ENCODE measurements at regions not wholly inside any gene's neighbourhood (a gene's known extent, or its start where the extent isn't known, plus 50 kb on each side); places are given as distances from the start of the nearest gene placed in this dataset.

- ATAC-seq (ENCODE audit: insufficient read depth, low FRiP score) = no peak
- WGBS, 2 donors = 63 to 74% methylated on average over 2 of the region's 2 CpGs
- Histone ChIP-seq H3K27ac (ENCODE audit: low read depth in 1 of 2, low read length in 1 of 2) (no peak overlapping the region), H3K9me3 (ENCODE audit: control insufficient read depth in 4 of 4, insufficient read depth in 3 of 4, low read length in 3 of 4) (no peaks in the 10 kb centered on the region), H3K4me1 (ENCODE audit: control insufficient read depth in 5 of 5, insufficient read depth in 5 of 5, low read length in 5 of 5) (peaks cover 0 to 2% (median 0%) of the 10 kb centered on the region in 5 donors), H3K4me3 (no peak overlapping the region), H3K27me3 (ENCODE audit: control insufficient read depth in 3 of 3, insufficient read depth in 3 of 3, low read length in 2 of 3) (no peaks in the 10 kb centered on the region), H3K36me3 (ENCODE audit: control insufficient read depth in 4 of 4, insufficient read depth in 4 of 4, low read length in 4 of 4) (no peaks in the 10 kb centered on the region), H3K9ac (ENCODE audit: insufficient read depth in 1 of 2, low read length in 2 of 2) (no peak overlapping the region)
- TF ChIP-seq CTCF (IDR thresholded peaks at IDR 0.05; ENCODE audit: control extremely low read depth, extremely low read depth) = no peak
- no peak for DNase-seq
Observed at GRCh38 chr10:62577666-62578291, 203.6 kb downstream of the ZNF365 start.

GRCh38 chr10:62578301-62578700, 204.1 kb downstream of the ZNF365 start:
- WGBS, 2 donors = 87 to 93% methylated on average over 6 of the region's 6 CpGs

GRCh38 chr10:62578916-62579315, 204.7 kb downstream of the ZNF365 start:
- 82 to 85% methylated on average over 1 of the region's 1 CpG for WGBS, 2 donors
- H3K4me1 ChIP-seq (ENCODE audit: control insufficient read depth in 5 of 5, insufficient read depth in 5 of 5, low read length in 5 of 5) = peaks cover 0 to 3% (median 2%) of the 10 kb centered on the region in 5 donors
- DNase-seq = no peak
- H3K4me3 ChIP-seq = no peak overlapping the region
- no peak for TF ChIP-seq CTCF (IDR thresholded peaks at IDR 0.05; ENCODE audit: control extremely low read depth, extremely low read depth)
- no peak for ATAC-seq (ENCODE audit: insufficient read depth, low FRiP score)
- no peaks in the 10 kb centered on the region for H3K27me3 ChIP-seq (ENCODE audit: control insufficient read depth in 3 of 3, insufficient read depth in 3 of 3, low read length in 2 of 3)
- no peak overlapping the region for H3K9ac ChIP-seq (ENCODE audit: insufficient read depth in 1 of 2, low read length in 2 of 2)
- no peak overlapping the region for H3K27ac ChIP-seq (ENCODE audit: low read depth in 1 of 2, low read length in 1 of 2)
- no peaks in the 10 kb centered on the region for H3K36me3 ChIP-seq (ENCODE audit: control insufficient read depth in 4 of 4, insufficient read depth in 4 of 4, low read length in 4 of 4)
- no peaks in the 10 kb centered on the region for H3K9me3 ChIP-seq (ENCODE audit: control insufficient read depth in 4 of 4, insufficient read depth in 3 of 4, low read length in 3 of 4)

More at GRCh38 chr10:62578301-62578700, 204.1 kb downstream of the ZNF365 start:
- Histone ChIP-seq H3K9ac (ENCODE audit: insufficient read depth in 1 of 2, low read length in 2 of 2) (no peak overlapping the region), H3K4me3 (no peak overlapping the region), H3K36me3 (ENCODE audit: control insufficient read depth in 4 of 4, insufficient read depth in 4 of 4, low read length in 4 of 4) (no peaks in the 10 kb centered on the region), H3K9me3 (ENCODE audit: control insufficient read depth in 4 of 4, insufficient read depth in 3 of 4, low read length in 3 of 4) (no peaks in the 10 kb centered on the region), H3K27me3 (ENCODE audit: control insufficient read depth in 3 of 3, insufficient read depth in 3 of 3, low read length in 2 of 3) (no peaks in the 10 kb centered on the region), H3K4me1 (ENCODE audit: control insufficient read depth in 5 of 5, insufficient read depth in 5 of 5, low read length in 5 of 5) (peaks cover 0 to 3% (median under 1%) of the 10 kb centered on the region in 5 donors), H3K27ac (ENCODE audit: low read depth in 1 of 2, low read length in 1 of 2) (no peak overlapping the region)
- TF ChIP-seq CTCF (IDR thresholded peaks at IDR 0.05; ENCODE audit: control extremely low read depth, extremely low read depth) = no peak
- DNase-seq (no peak), ATAC-seq (ENCODE audit: insufficient read depth, low FRiP score) (no peak)

GRCh38 chr10:62580396-62580795, 206.2 kb downstream of the ZNF365 start:
- Histone ChIP-seq H3K4me3 (no peak overlapping the region), H3K27me3 (ENCODE audit: control insufficient read depth in 3 of 3, insufficient read depth in 3 of 3, low read length in 2 of 3) (no peaks in the 10 kb centered on the region), H3K36me3 (ENCODE audit: control insufficient read depth in 4 of 4, insufficient read depth in 4 of 4, low read length in 4 of 4) (no peaks in the 10 kb centered on the region), H3K27ac (ENCODE audit: low read depth in 1 of 2, low read length in 1 of 2) (no peak overlapping the region), H3K9ac (ENCODE audit: insufficient read depth in 1 of 2, low read length in 2 of 2) (no peak overlapping the region), H3K4me1 (ENCODE audit: control insufficient read depth in 5 of 5, insufficient read depth in 5 of 5, low read length in 5 of 5) (peaks cover 0 to 4% (median 2%) of the 10 kb centered on the region in 5 donors), H3K9me3 (ENCODE audit: control insufficient read depth in 4 of 4, insufficient read depth in 3 of 4, low read length in 3 of 4) (no peaks in the 10 kb centered on the region)
- TF ChIP-seq CTCF (IDR thresholded peaks at IDR 0.05; ENCODE audit: control extremely low read depth, extremely low read depth) = no peak
- DNase-seq (no peak), ATAC-seq (ENCODE audit: insufficient read depth, low FRiP score) (no peak)
